ENCODE measurements at regions not wholly inside any gene's neighbourhood (a gene's known extent, or its start where the extent isn't known, plus 50 kb on each side); places are given as distances from the start of the nearest gene placed in this dataset.
A peak's percentile ranks its signal among the peaks of the same experiment; 100 is the strongest.
"Not testable (repeated sequence)": the region's sequence is repeated elsewhere in the genome, so short reads cannot be mapped to it uniquely, and the experiment has no call there.

GRCh38 chr2:132280912-132281311 lies 119.2 kb upstream of the ANKRD30BL start:
- Histone ChIP-seq H3K9me3 (ENCODE audit: severe bottlenecking) (peaks cover 3% of the 10 kb centered on the region), H3K36me3 (no peaks in the 10 kb centered on the region), H3K27me3 (ENCODE audit: insufficient read depth, low read depth, severe bottlenecking) (no peaks in the 10 kb centered on the region), H3K4me3 (ENCODE audit: low read depth, low read length) (no peak overlapping the region), H3K27ac (no peak overlapping the region)
- TF ChIP-seq, protein P1, sequence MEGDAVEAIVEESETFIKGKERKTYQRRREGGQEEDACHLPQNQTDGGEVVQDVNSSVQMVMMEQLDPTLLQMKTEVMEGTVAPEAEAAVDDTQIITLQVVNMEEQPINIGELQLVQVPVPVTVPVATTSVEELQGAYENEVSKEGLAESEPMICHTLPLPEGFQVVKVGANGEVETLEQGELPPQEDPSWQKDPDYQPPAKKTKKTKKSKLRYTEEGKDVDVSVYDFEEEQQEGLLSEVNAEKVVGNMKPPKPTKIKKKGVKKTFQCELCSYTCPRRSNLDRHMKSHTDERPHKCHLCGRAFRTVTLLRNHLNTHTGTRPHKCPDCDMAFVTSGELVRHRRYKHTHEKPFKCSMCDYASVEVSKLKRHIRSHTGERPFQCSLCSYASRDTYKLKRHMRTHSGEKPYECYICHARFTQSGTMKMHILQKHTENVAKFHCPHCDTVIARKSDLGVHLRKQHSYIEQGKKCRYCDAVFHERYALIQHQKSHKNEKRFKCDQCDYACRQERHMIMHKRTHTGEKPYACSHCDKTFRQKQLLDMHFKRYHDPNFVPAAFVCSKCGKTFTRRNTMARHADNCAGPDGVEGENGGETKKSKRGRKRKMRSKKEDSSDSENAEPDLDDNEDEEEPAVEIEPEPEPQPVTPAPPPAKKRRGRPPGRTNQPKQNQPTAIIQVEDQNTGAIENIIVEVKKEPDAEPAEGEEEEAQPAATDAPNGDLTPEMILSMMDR (IDR thresholded peaks at IDR 0.05; ENCODE audit: low read depth, low read length): no peak
- DNase-seq: no peak

- H3K4me3 ChIP-seq (ENCODE audit: low read depth, low read length); H3K27me3 ChIP-seq (ENCODE audit: insufficient read depth, low read depth, severe bottlenecking); H3K9me3 ChIP-seq (ENCODE audit: severe bottlenecking); H3K36me3 ChIP-seq; DNase-seq; H3K27ac ChIP-seq: not testable (repeated sequence)
Observed at GRCh38 chr2:132282104-132282503, 120.4 kb upstream of the ANKRD30BL start.

DNA sequence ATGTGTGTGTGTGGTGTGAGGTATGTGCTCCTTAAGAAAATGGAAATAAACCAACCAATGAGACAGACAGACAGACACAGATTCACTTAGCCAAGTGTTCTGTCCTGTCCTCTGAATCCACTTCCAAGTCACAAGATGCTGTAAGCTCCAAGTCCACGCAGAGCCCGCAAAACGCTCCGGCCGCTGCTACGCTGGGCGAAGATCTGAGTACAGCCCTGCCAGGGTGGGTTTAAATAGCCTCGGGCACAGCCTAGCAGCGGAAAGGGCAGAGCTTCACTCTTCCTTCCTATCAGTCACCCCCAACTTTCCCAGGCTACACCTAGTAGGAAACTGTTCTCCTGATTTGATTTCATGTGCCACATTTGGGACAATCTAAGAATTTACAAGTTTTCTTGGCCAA lies 121.2 kb upstream of the ANKRD30BL start:
- Histone ChIP-seq H3K36me3 (no peaks in the 10 kb centered on the region), H3K27ac (no peak overlapping the region)
- TF ChIP-seq, protein P1 (IDR thresholded peaks at IDR 0.05; ENCODE audit: low read depth, low read length): no peak

DNA sequence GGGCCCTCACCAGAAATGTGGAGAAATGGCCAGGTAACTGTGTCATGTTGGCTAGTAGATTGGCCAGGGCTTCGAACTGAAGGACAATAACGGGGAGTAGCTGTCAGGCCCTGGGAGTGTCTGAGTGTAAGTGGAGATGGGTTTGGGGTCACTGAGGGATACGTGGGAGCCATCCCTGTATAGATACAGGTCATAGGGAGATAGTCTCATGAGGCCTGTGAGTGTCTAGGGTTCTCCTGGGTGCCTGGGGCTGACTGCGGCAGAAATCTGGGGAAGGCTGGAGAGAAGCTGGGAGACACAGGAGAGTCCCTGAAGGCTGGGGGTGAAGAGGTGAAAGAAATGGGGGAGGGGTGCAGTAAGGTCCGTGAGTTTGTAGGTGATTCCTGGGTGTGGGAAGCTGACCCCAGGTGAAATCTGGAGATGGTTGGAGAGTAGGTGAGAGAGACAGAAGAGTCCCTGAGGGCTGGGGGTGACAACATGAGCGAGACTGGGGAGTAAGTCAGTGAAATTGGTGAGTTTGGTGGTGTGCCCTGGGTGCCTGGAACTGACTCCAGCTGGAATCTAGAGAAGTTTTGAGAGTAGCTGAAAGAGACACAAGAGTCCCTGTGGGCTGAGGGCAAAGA lies 124.6 kb upstream of the ANKRD30BL start:
- not testable (repeated sequence) for H3K36me3 ChIP-seq; H3K27ac ChIP-seq; DNase-seq; H3K9me3 ChIP-seq (ENCODE audit: severe bottlenecking); H3K4me3 ChIP-seq (ENCODE audit: low read depth, low read length); H3K27me3 ChIP-seq (ENCODE audit: insufficient read depth, low read depth, severe bottlenecking)

More for the DNA sequence above, 121.2 kb upstream of the ANKRD30BL start:
- H3K27me3 ChIP-seq (ENCODE audit: insufficient read depth, low read depth, severe bottlenecking): no peaks in the 10 kb centered on the region
- peaks cover 3% of the 10 kb centered on the region for H3K9me3 ChIP-seq (ENCODE audit: severe bottlenecking)
- no peak overlapping the region for H3K4me3 ChIP-seq (ENCODE audit: low read depth, low read length)
- DNase-seq: no peak

DNA sequence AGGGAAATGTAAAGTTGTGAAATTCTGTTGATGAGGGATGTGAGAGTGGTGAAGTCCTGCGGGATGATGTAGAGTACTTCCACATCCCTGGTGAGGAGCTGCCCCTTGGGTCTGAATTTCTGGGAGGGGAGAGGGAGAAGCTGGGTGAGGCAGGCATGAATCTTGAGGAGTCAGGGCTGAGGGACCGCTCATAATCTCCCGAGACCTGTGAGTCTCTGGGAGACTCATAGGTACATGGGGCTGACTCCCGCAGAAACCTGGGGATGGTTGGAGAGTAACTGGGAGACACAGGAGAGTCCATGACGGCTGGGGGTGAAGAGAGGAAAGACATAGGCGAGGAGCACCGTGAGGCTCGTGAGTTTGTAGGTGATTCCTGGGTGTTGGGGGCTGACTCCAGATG lies 126.2 kb upstream of the ANKRD30BL start:
- not testable (repeated sequence) for H3K9me3 ChIP-seq (ENCODE audit: severe bottlenecking); H3K27me3 ChIP-seq (ENCODE audit: insufficient read depth, low read depth, severe bottlenecking); DNase-seq; H3K4me3 ChIP-seq (ENCODE audit: low read depth, low read length); H3K27ac ChIP-seq; H3K36me3 ChIP-seq

DNA sequence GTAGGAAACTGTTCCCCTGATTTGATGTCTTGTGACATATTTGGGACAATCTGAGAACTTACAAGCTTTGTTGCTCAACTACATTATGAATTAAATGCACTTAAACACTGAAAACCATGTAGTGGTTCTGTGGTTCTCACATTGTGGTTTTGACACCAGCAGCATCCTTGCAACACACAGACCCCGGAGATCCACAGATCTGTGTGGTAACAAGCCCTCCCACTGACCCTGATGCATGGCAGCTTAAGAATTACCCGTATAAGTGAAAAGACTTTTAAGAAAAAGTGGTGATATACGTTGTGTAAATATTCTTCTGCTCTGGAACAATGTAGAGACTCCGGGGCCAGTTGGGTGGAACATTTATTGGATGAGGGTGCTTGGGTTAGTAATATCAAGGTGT lies 127.4 kb upstream of the ANKRD30BL start:
- DNase-seq; H3K27ac ChIP-seq; H3K9me3 ChIP-seq (ENCODE audit: severe bottlenecking); H3K27me3 ChIP-seq (ENCODE audit: insufficient read depth, low read depth, severe bottlenecking); H3K36me3 ChIP-seq; H3K4me3 ChIP-seq (ENCODE audit: low read depth, low read length): not testable (repeated sequence)

DNA sequence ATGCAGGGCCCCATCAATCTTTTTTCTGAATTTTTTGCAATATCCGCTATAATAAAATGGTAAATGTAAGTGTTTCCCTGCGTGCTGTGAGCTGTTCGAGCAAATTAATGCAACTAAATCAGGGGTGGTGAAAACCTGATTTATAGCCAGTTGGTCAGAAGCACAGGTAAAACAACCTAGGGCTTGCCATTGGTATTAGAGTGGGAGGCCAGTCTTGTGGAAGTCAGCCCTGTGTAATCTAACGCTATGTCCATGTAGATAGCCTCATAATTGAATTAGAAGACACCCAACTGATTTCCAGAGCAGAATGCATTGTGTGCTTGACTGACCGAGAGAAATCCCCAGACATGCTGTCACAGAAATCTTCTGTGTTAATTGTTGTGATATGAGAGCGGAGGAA lies 126.8 kb upstream of the GPR39 start:
- H3K36me3 ChIP-seq; H3K27me3 ChIP-seq (ENCODE audit: insufficient read depth, low read depth, severe bottlenecking); H3K9me3 ChIP-seq (ENCODE audit: severe bottlenecking); DNase-seq; H3K4me3 ChIP-seq (ENCODE audit: low read depth, low read length); H3K27ac ChIP-seq: not testable (repeated sequence)

DNA sequence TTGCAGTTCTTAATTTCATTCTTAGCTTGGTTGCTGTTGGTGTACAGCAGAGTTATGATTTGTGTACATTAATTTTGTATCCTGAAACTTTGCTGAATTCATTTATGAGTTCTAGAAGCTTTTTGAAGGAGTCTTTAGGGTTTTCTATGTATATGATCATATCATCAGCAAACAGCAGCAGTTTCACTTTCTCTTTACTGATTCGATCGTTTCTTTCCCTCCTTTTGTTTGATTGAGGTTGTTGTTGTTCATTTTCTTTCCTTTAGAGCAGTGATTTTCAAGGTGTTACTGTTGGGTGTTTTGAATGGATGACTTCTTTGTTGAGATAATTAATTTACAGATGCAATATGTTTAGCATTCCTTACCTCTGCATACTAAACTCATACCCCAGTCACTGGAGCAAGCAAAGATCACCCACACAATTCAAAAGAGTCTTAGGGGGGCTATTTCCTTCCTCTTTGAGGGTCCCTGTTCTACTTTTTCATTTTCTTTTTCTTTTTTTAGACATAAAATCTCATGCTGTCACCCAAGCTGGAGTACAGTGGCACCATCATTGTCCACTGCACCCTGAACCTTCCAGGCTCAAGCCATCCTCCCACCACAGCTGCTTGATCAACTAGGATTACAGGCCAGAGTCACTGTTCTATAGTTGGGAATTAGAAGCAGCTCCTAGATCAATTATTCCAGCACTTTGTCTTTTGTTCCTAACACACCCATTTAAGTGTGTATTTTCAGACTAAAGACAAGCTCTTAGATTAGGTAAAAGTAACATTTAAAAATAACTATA lies 115.8 kb upstream of the GPR39 start:
- H3K36me3 ChIP-seq; H3K4me3 ChIP-seq (ENCODE audit: low read depth, low read length); H3K27ac ChIP-seq; H3K9me3 ChIP-seq (ENCODE audit: severe bottlenecking); H3K27me3 ChIP-seq (ENCODE audit: insufficient read depth, low read depth, severe bottlenecking); DNase-seq: not testable (repeated sequence)

DNA sequence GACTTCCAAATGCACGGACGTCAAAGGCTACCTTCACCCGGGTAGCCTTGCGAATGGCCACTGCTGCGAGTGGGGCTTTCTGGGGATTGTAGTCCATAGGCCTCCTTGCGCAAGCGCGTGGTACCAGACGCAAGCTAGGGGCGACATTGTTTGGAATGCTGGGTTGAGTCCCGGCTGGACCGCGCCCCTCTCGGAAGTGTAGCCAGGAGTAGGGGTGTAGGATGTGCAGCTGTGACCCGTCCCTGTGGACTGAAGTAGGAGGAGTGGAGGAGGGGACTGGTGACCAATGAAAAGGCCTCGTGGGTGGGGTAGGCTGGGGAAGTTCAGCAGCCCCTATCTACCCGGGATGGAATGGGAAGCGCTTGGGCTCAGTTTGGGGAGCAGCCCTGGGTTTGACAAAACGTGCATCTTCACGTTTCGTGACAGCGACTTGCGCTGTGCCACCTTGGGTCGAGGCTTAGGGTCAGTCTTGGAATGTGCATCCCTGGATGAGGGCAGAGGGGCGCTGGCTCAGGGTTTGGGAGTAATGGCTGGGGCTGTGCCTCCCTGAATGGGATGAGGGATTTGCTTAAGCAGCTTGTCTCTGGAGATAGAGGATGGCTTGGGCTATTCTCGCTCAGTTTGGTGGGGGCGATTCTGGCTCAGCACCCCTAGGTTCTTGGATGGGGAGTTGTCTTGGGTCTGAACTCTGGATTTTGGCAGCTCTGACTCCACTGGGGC lies 111.8 kb upstream of the GPR39 start:
- not testable (repeated sequence) for H3K27ac ChIP-seq; H3K9me3 ChIP-seq (ENCODE audit: severe bottlenecking); H3K27me3 ChIP-seq (ENCODE audit: insufficient read depth, low read depth, severe bottlenecking); H3K36me3 ChIP-seq
- H3K4me3 ChIP-seq (ENCODE audit: low read depth, low read length): peak overlapping the region; percentile 38
- peak; percentile 80 for DNase-seq

DNA sequence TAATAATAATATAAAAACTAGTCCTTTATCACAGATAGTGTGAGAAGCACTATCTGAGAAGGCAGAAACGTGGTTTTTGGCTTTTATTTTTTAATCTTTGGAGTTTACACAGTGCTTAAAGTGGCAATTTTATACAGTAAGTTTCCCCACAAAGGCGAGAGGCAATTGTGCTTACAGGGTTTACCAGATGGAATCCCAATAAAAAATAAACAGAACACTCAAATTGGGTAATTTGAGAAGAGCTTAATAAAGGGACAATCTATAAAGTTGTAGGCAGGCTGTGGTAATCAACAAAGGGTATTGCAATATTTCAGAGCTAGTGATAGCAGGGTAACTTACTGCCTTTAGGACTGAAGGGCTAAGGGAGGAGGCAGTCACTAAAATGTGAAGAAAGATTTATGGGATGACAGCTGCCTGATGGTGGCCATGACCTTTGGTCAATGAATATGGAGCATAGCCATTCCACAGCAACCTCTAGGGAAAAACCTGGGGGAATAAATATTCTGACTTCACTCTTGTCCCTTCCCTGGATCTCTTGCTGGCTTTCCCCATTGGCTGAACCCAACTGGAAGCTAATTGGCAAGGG lies 108.9 kb upstream of the GPR39 start:
- not testable (repeated sequence) for H3K27ac ChIP-seq; DNase-seq; H3K27me3 ChIP-seq (ENCODE audit: insufficient read depth, low read depth, severe bottlenecking)

GRCh38 chr2:132309203-132309602 lies 107.4 kb upstream of the GPR39 start:
- not testable (repeated sequence) for H3K9me3 ChIP-seq (ENCODE audit: severe bottlenecking); DNase-seq; H3K27ac ChIP-seq; H3K36me3 ChIP-seq; H3K27me3 ChIP-seq (ENCODE audit: insufficient read depth, low read depth, severe bottlenecking); H3K4me3 ChIP-seq (ENCODE audit: low read depth, low read length)

More for the DNA sequence above, 108.9 kb upstream of the GPR39 start:
- not testable (repeated sequence) for H3K4me3 ChIP-seq (ENCODE audit: low read depth, low read length); H3K9me3 ChIP-seq (ENCODE audit: severe bottlenecking); H3K36me3 ChIP-seq

- not testable (repeated sequence) for H3K27me3 ChIP-seq (ENCODE audit: insufficient read depth, low read depth, severe bottlenecking); H3K9me3 ChIP-seq (ENCODE audit: severe bottlenecking); H3K27ac ChIP-seq; DNase-seq; H3K36me3 ChIP-seq; H3K4me3 ChIP-seq (ENCODE audit: low read depth, low read length)
Observed at GRCh38 chr2:132315546-132315945, 101.1 kb upstream of the GPR39 start.
